GM18867 (cell line): ENCODE measurements at regions not wholly inside any gene's neighbourhood (a gene's known extent, or its start where the extent isn't known, plus 50 kb on each side); places are given as distances from the start of the nearest gene placed in this dataset.

Experiments
- ATAC-seq: cut with Tn5 transposase; IDR thresholded peaks from one replicate; pipeline ENCODE4 v1.9.1; 2021; ENCODE audit warnings: mild to moderate bottlenecking, moderate library complexity; ENCODE audit not compliant: unreplicated experiment

GRCh38 chr1:221806984-221807383, 65.1 kb upstream of the DUSP10 start:
- peak; percentile 47 for ATAC-seq

- no peak for ATAC-seq
Measured at GRCh38 chr1:221806236-221806635, 64.3 kb upstream of the DUSP10 start.

GRCh38 chr1:221805121-221805520, 63.2 kb upstream of the DUSP10 start:
- ATAC-seq: no peak

- no peak for ATAC-seq
Measured at GRCh38 chr1:221804303-221804702, 62.4 kb upstream of the DUSP10 start.

- no peak for ATAC-seq
Measured at GRCh38 chr1:221801773-221802516, 60.1 kb upstream of the DUSP10 start.

- no peak for ATAC-seq
Measured at GRCh38 chr1:221801251-221801661, 59.4 kb upstream of the DUSP10 start.

GRCh38 chr1:221800831-221801230, 58.9 kb upstream of the DUSP10 start:
- ATAC-seq: no peak

- ATAC-seq: no peak
Measured at GRCh38 chr1:221797506-221797905, 55.6 kb upstream of the DUSP10 start.

GRCh38 chr1:221796700-221797099, 54.8 kb upstream of the DUSP10 start:
- ATAC-seq: no peak

- no peak for ATAC-seq
Measured at GRCh38 chr1:221795380-221795779, 53.5 kb upstream of the DUSP10 start.

GRCh38 chr1:221794935-221795334, 53.0 kb upstream of the DUSP10 start:
- no peak for ATAC-seq

GRCh38 chr1:221794079-221794670, 52.3 kb upstream of the DUSP10 start:
- ATAC-seq: peak; percentile 57

- peak; percentile 94 for ATAC-seq
Measured at GRCh38 chr1:221793439-221794078, 51.7 kb upstream of the DUSP10 start.

- no peak for ATAC-seq
Measured at GRCh38 chr1:221791846-221792245, 50.0 kb upstream of the DUSP10 start.
